22Rv1 (cell line): ENCODE measurements at regions not wholly inside any gene's neighbourhood (a gene's known extent, or its start where the extent isn't known, plus 50 kb on each side); places are given as distances from the start of the nearest gene placed in this dataset.

Source experiments
- ZFX ChIP-seq: fragments of 450-650 bp; IDR thresholded peaks from 2 replicates; pipeline ENCODE4 v1.6.1; 2017; ENCODE audit warnings: antibody characterized with exemption, borderline replicate concordance
- TF ChIP-seq, protein P1 (sequence below): fragments of 450-650 bp; IDR thresholded peaks from 2 replicates; pipeline ENCODE4 v1.5.1; 2017; ENCODE audit warnings: mild to moderate bottlenecking

- TF ChIP-seq, protein P1, sequence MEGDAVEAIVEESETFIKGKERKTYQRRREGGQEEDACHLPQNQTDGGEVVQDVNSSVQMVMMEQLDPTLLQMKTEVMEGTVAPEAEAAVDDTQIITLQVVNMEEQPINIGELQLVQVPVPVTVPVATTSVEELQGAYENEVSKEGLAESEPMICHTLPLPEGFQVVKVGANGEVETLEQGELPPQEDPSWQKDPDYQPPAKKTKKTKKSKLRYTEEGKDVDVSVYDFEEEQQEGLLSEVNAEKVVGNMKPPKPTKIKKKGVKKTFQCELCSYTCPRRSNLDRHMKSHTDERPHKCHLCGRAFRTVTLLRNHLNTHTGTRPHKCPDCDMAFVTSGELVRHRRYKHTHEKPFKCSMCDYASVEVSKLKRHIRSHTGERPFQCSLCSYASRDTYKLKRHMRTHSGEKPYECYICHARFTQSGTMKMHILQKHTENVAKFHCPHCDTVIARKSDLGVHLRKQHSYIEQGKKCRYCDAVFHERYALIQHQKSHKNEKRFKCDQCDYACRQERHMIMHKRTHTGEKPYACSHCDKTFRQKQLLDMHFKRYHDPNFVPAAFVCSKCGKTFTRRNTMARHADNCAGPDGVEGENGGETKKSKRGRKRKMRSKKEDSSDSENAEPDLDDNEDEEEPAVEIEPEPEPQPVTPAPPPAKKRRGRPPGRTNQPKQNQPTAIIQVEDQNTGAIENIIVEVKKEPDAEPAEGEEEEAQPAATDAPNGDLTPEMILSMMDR = no peak
- TF ChIP-seq ZFX = no peak
Observed at GRCh38 chr6:74879976-74880375, 325.9 kb downstream of the COL12A1 start.
